ENCODE measurements at regions not wholly inside any gene's neighbourhood (a gene's known extent, or its start where the extent isn't known, plus 50 kb on each side); places are given as distances from the start of the nearest gene placed in this dataset.
A peak's percentile ranks its signal among the peaks of the same experiment; 100 is the strongest.

DNA sequence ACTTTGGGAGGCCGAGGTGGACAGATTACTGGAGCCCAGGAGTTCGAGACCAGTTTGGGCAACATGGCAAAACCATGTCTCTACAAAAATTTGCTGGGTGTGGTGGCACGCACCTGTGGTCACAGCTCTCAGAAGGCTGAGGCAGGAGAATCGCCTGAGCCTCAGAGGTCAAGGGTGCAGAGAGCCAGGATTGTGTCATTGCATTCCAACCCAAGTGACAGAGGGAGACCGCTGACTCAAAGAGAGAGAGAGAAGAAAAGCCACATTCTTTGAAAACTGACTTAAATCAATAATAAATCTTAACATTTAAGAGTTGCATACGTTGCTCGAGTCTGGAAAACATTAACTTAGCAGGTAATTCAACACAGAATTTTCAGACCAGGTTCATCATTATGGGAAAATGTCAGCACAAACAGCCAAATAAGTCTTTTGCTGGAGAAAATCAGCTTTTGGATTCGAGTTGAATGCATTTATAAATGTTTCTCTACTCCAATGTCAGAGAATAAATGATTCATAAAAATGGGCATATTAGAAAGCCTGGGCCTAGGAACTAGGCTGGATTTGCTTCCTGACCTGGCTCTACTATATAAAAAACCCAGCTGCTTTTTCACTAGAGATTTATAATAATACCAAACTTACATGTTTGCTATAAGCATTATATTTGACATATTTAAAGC is 68.3 kb upstream of the RBPJ start:
- Histone ChIP-seq H3K14ac (ENCODE audit: insufficient read length) (no peak overlapping the region), H3K27ac (ENCODE audit: low read depth, low read length) (no peak overlapping the region), H3K9me3 (ENCODE audit: insufficient read depth in 2 of 2, low read depth in 1 of 2, low read length in 1 of 2) (no peaks in the 10 kb centered on the region), H3K23me2 (ENCODE audit: low read depth, low read length) (no peaks in the 10 kb centered on the region), H2BK15ac (ENCODE audit: low read length) (no peak overlapping the region), H3K4me3 (ENCODE audit: extremely low read depth in 1 of 4, insufficient read depth in 2 of 4, low read depth in 3 of 4, low read length in 4 of 4) (no peak overlapping the region), H3K36me3 (ENCODE audit: control insufficient read depth in 2 of 4, insufficient read depth in 4 of 4, low read length in 3 of 4) (no peaks in the 10 kb centered on the region), H3K9ac (replicated peaks in 1 of 4; ENCODE audit: extremely low read depth in 1 of 4, low read depth in 3 of 4, low read length in 3 of 4) (no peak overlapping the region; a peak in 1 of 7 replicates), H3K18ac (ENCODE audit: extremely low read depth, low read length) (no peak overlapping the region), H3K56ac (replicated peaks; ENCODE audit: insufficient read length, low read depth, low read length) (no peak overlapping the region), H2BK5ac (ENCODE audit: low read depth, low read length) (no peak overlapping the region), H3K23ac (ENCODE audit: insufficient read length) (no peak overlapping the region), H4K8ac (ENCODE audit: extremely low read depth, insufficient read depth, low read length) (no peak overlapping the region), H3K4ac (replicated peaks; ENCODE audit: insufficient read length, low read depth, low read length) (no peak overlapping the region), H2BK12ac (ENCODE audit: low read depth, low read length) (no peak overlapping the region), H3K27me3 (replicated peaks in 1 of 4; ENCODE audit: control insufficient read depth in 3 of 4, extremely low read depth in 1 of 4, insufficient read depth in 3 of 4, low read length in 3 of 4) (no peaks in the 10 kb centered on the region), H3K79me2 (ENCODE audit: control insufficient read depth in 1 of 2, insufficient read depth in 2 of 2, low read length in 2 of 2) (no peaks in the 10 kb centered on the region), H2BK20ac (ENCODE audit: low read length) (no peak overlapping the region), H3K4me1 (replicated peaks in 1 of 4; ENCODE audit: control insufficient read depth in 3 of 4, insufficient read depth in 4 of 4, low read length in 3 of 4) (no peaks in the 10 kb centered on the region), H4K91ac (replicated peaks; ENCODE audit: insufficient read length, low read length) (no peak overlapping the region), H2BK120ac (replicated peaks; ENCODE audit: low read depth, low read length) (no peak overlapping the region), H2AK5ac (ENCODE audit: low read depth, low read length) (no peak overlapping the region), H4K20me1 (replicated peaks in 1 of 2; ENCODE audit: control insufficient read depth in 1 of 2, insufficient read depth in 2 of 2, low read length in 2 of 2) (no peaks in the 10 kb centered on the region), H3K79me1 (ENCODE audit: low read depth, low read length) (no peaks in the 10 kb centered on the region), H4K5ac (ENCODE audit: insufficient read length, low read depth, low read length) (no peak overlapping the region), H2AFZ (ENCODE audit: low read length) (no peak overlapping the region), H3K4me2 (ENCODE audit: insufficient read depth in 1 of 2, low read depth in 2 of 2, low read length in 2 of 2) (no peak overlapping the region)
- FAIRE-seq (no peak), DNase-seq (ENCODE audit: low read depth in 1 of 2, low spot score in 2 of 2) (no peak)
- CTCF ChIA-PET (ENCODE audit: partially characterized antibody) = interaction anchor here (0.9 kb wide), 1 partner anchor 445 kb away, joined by 3 read pairs; no protein-coding TSS in a partner anchor
- POLR2A ChIA-PET (ENCODE audit: partially characterized antibody) = no interaction called here
- TF ChIP-seq ASH2L (IDR thresholded peaks at IDR 0.05; ENCODE audit: low read length) = no peak
- TF ChIP-seq CTCF (IDR thresholded peaks at IDR 0.05; ENCODE audit: control extremely low read depth in 1 of 3, insufficient read depth in 1 of 3, low read depth in 1 of 3, low read length in 3 of 3) = no peak
- peak; percentile 36; the same call in 1 of the 2 replicates for TF ChIP-seq TEAD4 (IDR thresholded peaks at IDR 0.05; ENCODE audit: low read depth, low read length)
- WGBS, 2 experiments (ENCODE audit: extremely low coverage in 1 of 2, insufficient coverage in 1 of 2, insufficient read length in 1 of 2, insufficient replicate concordance in 2 of 2, low coverage in 1 of 2, low lambda C conversion rate in 2 of 2, missing lambda C conversion rate in 1 of 2) = 93% methylated on average over 8 of the region's 8 CpGs; no CpG with 5 or more reads in 1 of the 2 experiments

All from H1 (cell line).